HFFc6 (cell line): ENCODE measurements at regions not wholly inside any gene's neighbourhood (a gene's known extent, or its start where the extent isn't known, plus 50 kb on each side); places are given as distances from the start of the nearest gene placed in this dataset.

Experiments used
- DNase-seq: peaks from one replicate; pipeline ENCODE4 v3.0.0-alpha.2; 2018
- H3K27ac Mint-ChIP-seq: 2 replicates; pipeline ENCODE4 v1.8.0; 2020; ENCODE audit warnings: mild to moderate bottlenecking, mixed read lengths
- H3K27me3 Mint-ChIP-seq: 2 replicates; pipeline ENCODE4 v1.8.0; 2021; ENCODE audit warnings: mild to moderate bottlenecking, moderate library complexity, mixed read lengths; ENCODE audit not compliant: insufficient read depth
- H3K36me3 Mint-ChIP-seq: 2 replicates; pipeline ENCODE4 v1.8.0; 2021; ENCODE audit warnings: low read depth, mixed read lengths
- H3K4me1 Mint-ChIP-seq: 2 replicates; pipeline ENCODE4 v1.8.0; 2020; ENCODE audit warnings: low read depth, mixed read lengths
- H3K4me3 Mint-ChIP-seq: 2 replicates; pipeline ENCODE4 v1.8.0; 2020; ENCODE audit warnings: mild to moderate bottlenecking, moderate library complexity, mixed read lengths
- H3K9me3 Mint-ChIP-seq: 2 replicates; pipeline ENCODE4 v1.8.0; 2020; ENCODE audit warnings: mild to moderate bottlenecking, mixed read lengths
- TF ChIP-seq, protein P1 (sequence below): fragments of 200-600 bp; sonication (generic); IDR thresholded peaks from 2 replicates; pipeline ENCODE4 v1.5.0; 2021; ENCODE audit warnings: antibody characterized with exemption, mild to moderate bottlenecking

DNA sequence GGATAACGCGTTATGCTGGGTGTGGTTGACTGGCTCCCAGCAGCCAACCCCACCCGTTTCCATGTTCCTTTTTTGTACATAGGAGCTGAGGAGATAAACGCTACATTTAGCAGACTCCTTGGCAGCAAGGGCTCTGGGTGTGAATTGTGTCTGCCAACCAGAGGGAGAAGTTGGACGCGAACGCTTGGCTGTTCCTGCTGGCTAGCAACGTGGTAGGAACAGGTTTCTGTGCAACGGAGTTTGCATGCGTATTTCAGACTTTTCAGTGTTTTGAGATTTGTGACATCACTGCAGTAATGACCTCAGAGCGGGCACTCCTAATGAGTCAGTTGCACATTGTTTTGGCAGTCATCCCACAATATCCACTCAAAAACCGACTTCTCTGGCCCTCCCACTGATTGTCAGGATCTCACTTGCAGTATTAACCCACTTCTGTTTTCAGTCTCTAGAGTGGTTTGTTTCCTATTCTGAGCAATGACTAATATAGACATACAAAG lies 98.7 kb upstream of the RGS1 start:
- Mint-ChIP-seq H3K4me1 (no peaks in the 10 kb centered on the region), H3K36me3 (no peaks in the 10 kb centered on the region), H3K27ac (no peak overlapping the region), H3K27me3 (no peaks in the 10 kb centered on the region), H3K4me3 (no peak overlapping the region), H3K9me3 (no peaks in the 10 kb centered on the region)
- TF ChIP-seq, protein P1, sequence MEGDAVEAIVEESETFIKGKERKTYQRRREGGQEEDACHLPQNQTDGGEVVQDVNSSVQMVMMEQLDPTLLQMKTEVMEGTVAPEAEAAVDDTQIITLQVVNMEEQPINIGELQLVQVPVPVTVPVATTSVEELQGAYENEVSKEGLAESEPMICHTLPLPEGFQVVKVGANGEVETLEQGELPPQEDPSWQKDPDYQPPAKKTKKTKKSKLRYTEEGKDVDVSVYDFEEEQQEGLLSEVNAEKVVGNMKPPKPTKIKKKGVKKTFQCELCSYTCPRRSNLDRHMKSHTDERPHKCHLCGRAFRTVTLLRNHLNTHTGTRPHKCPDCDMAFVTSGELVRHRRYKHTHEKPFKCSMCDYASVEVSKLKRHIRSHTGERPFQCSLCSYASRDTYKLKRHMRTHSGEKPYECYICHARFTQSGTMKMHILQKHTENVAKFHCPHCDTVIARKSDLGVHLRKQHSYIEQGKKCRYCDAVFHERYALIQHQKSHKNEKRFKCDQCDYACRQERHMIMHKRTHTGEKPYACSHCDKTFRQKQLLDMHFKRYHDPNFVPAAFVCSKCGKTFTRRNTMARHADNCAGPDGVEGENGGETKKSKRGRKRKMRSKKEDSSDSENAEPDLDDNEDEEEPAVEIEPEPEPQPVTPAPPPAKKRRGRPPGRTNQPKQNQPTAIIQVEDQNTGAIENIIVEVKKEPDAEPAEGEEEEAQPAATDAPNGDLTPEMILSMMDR, result no peak
- no peak for DNase-seq

- TF ChIP-seq, protein P1, result peak; percentile 82
- no peaks in the 10 kb centered on the region for H3K9me3 Mint-ChIP-seq
- no peak overlapping the region for H3K27ac Mint-ChIP-seq
- no peaks in the 10 kb centered on the region for H3K4me1 Mint-ChIP-seq
- H3K36me3 Mint-ChIP-seq, result no peaks in the 10 kb centered on the region
- no peaks in the 10 kb centered on the region for H3K27me3 Mint-ChIP-seq
- no peak overlapping the region for H3K4me3 Mint-ChIP-seq
- DNase-seq, result peak; percentile 63
Observed at GRCh38 chr1:192477630-192478029, 97.9 kb upstream of the RGS1 start.

DNA sequence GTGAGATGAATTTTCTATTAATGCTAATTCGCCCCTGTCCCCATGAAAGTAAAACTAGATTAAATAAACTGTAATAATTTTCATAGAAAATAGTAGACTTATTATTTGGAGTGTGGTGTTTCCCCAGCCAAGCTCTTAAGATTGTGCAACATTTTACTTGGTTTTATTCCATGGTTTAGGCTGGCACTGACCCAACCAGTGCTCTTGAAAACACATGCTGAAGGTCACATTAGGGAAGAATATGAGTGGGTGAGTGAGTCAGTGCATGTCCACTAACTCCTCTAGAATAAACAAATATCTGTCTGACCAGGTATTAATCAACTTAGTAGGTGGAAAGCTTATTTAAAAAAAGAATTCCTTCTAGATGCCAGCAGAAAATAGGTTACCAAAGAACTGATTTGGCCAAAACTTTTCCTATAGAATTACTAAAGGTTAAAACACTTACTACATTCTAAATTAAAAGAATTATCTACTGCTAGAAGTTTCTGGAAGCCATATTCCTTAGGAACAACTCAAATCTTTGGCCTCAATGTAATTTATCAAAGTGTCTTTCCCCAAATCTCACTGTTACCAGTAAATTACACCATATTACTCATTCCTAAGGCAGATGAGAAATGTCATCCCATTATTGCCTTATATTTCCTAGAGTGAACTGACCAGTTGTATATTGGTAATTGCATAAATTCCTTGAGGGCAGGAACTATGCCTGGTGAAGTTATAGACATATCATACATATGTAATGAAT lies 89.7 kb upstream of the RGS1 start:
- Mint-ChIP-seq H3K27me3 (no peaks in the 10 kb centered on the region), H3K27ac (peak overlapping the region; percentile 63), H3K4me1 (peaks cover 40% of the 10 kb centered on the region), H3K9me3 (peaks cover 5% of the 10 kb centered on the region; the same call in 1 of the 2 replicates), H3K4me3 (no peak overlapping the region; the same call in 1 of the 2 replicates), H3K36me3 (peaks cover 5% of the 10 kb centered on the region; the same call in 1 of the 2 replicates)
- TF ChIP-seq, protein P1, result no peak
- peak; percentile 91 for DNase-seq

DNA sequence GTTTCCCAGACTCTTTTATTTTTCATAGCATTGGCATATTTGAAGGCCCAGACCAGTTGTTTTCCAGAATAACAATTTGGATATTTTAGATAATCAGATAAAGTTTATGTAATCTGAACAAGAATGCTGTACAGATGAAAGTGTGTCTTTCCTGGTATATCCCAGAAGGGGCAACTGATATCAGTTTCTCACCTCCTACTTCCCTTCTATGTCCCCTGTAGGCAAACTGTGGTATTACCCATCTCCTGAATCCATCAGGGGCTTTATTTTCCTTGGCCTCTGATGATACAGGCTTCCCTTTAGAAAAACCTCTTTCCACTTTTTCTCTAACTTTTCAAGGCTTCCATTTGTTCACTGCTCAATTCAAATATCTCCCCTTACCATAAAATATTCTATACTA lies 87.5 kb upstream of the RGS1 start:
- Mint-ChIP-seq H3K27ac (no peak overlapping the region), H3K27me3 (no peaks in the 10 kb centered on the region), H3K4me1 (peaks cover 51% of the 10 kb centered on the region), H3K9me3 (peaks cover 5% of the 10 kb centered on the region; the same call in 1 of the 2 replicates), H3K4me3 (no peak overlapping the region), H3K36me3 (peaks cover 5% of the 10 kb centered on the region; the same call in 1 of the 2 replicates)
- TF ChIP-seq, protein P1, result peak; percentile 62
- no peak for DNase-seq

GRCh38 chr1:192489047-192489446 lies 86.5 kb upstream of the RGS1 start:
- H3K27ac Mint-ChIP-seq, result peak overlapping the region; percentile 92

More at GRCh38 chr1:192489047-192489446, 86.5 kb upstream of the RGS1 start:
- no peak overlapping the region for H3K4me3 Mint-ChIP-seq
- H3K27me3 Mint-ChIP-seq, result no peaks in the 10 kb centered on the region
- TF ChIP-seq, protein P1, result no peak
- no peak for DNase-seq
- H3K4me1 Mint-ChIP-seq, result peaks cover 51% of the 10 kb centered on the region
- peaks cover 1% of the 10 kb centered on the region; the same call in 1 of the 2 replicates for H3K36me3 Mint-ChIP-seq
- peaks cover under 1% of the 10 kb centered on the region; the same call in 1 of the 2 replicates for H3K9me3 Mint-ChIP-seq
